NCI-H82 (cell line): ENCODE measurements at regions not wholly inside any gene's neighbourhood (a gene's known extent, or its start where the extent isn't known, plus 50 kb on each side); places are given as distances from the start of the nearest gene placed in this dataset.
"Not testable (repeated sequence)": the region's sequence is repeated elsewhere in the genome, so short reads cannot be mapped to it uniquely, and the experiment has no call there.

Source experiments
- DNase-seq: peaks from one replicate; lab custom pipeline; 2025; lab: John Stamatoyannopoulos, UW

DNA sequence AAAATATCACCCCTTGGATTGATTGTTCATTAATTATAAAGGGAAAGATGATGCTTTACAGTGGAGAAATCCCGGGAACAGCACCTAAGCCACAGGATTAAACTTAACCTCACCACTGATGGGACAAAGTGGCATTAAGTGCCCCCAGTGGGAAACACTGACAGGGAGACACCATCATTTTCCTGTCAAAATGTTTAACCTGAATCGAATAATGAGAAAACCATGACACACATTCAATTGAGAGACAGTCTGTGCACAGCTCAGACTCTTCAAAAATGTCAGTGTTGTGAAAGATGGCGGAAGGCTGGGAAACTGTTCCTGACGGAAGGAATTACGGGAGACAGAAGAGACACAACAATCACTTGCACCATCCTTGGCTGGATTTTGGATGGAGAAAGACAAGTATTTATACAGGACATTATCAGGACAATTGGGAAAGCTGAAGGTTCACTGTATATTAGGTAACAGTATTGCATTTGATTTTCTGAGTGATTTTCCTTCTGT lies 111.8 kb upstream of the ASB18 start:
- DNase-seq: no peak

DNA sequence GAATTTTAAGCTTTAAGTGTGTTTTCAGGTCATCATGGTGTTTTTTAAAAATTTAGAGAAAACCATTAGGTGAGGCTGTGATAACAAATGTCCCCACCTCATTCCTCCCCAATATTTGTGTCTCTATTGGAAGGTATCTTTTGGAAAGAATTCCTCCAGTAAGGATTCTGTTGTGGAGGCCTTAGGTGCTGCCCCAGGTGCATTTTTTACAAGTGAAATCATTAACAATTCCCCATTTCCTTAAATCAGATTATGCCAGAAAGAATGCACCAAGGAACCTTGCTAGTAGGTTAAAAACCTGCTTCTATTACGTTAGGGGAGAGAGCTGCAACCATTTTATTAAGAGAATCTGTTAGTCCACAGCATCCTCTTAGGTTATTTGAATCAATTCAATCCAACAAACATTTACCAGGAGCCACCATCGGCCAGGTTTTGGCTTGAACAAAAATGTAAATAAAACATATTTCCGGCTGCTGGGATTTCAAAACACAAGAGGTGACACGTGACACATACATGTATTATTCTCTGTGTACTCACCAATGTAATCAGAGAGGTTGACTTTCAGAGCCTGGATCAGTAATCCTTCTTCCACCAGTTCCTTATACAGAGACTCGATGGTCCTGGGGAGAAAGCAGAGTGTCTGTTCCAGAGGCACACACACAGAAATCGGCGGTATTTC lies 112.5 kb upstream of the ASB18 start:
- DNase-seq: no peak

DNA sequence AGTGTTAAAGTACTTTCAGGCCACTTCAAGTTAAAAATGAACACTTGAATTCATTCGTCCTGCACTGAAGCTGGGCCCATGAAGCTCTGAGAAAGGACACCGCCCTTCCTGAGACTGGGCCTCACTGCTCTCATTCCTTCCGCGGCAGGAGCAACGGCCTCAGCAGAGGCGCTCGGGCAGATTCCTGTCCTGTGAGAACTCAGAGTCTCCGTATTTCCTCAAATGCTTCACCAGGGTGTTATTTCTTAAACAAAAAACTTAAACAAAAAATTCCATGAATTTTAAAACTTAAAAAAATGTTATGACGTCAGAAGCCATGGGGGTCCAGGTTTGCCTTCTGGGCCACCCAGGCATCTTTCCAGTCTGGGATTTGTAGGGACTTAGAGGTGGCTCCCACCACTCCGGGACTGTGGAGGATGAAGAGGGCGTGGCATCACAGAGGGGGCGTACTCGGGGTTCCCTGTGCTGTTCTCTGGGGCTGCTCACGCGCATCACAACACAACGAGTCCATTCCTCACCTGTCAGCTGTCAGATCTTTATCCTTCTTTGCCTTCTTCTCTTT lies 115.9 kb upstream of the ASB18 start:
- no peak for DNase-seq

DNA sequence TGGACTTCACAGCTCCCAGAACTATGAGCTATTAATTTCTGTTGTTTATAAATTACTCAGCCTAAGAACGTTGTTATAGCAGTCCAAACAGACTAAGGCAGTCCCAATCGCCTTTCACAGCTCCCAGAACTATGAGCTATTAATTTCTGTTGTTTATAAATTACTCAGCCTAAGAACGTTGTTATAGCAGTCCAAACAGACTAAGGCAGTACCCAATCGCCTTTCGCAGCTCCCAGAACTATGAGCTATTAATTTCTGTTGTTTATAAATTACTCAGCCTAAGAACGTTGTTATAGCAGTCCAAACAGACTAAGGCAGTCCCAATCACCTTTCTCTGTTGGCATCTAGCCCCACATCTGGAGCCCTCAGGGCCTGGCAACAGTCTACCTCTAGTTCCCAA lies 117.0 kb upstream of the ASB18 start:
- DNase-seq: not testable (repeated sequence)

DNA sequence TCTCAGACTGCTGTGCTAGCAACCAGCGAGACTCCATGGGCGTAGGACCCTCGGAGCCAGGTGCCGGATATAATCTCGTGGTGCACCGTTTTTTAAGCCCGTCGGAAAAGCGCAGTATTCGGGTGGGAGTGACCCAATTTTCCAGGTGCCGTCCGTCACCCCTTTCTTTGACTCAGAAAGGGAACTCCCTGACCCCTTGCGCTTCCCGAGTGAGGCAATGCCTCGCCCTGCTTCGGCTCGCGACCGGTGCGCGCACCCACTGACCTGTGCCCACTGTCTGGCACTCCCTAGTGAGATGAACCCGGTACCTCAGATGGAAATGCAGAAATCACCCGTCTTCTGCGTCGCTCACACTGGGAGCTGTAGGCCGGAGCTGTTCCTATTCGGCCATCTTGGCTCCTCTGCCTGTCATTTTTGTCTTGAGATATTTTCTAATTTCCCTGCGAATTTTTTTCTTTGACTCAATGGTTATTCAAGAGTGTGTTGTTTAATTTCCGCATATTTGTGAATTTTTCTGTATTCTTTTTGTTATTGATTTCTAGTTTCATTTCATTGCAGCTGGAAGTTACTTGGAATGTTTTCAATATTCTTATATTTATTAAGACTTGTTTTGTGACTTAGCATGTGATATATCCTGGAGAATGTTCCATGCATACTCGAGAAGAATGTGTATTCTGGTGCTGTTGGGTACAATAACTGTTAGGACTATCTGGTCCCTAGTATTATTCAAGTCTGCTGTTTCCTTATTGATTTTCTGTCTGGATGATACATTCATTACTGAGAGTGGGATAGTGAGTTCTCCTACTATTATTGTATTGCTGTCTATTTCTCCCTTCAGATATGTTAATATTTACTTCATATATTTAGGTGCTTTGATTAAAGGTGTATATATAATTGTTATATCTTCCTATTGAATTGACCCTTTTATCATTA lies 125.3 kb upstream of the ASB18 start:
- not testable (repeated sequence) for DNase-seq

DNA sequence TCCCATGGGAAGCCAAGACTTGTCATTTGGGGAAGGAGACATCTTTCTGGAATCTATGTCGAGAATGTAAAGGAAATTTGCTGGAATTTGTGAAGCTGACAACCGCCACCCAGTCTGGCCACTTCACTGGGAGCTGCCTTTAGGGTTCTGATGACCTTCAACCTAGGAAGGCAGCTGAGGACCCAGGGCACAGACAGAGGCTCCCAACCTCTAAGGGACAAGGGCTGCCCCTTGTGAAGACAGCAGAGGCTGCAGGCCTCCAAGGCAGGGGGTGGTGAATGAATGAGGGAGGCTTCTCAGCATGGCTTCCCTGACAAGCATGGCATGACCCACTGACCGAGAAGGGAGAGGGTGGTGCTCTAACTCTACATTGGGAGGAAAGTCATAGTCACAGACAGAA lies 128.9 kb upstream of the ASB18 start:
- DNase-seq: no peak

DNA sequence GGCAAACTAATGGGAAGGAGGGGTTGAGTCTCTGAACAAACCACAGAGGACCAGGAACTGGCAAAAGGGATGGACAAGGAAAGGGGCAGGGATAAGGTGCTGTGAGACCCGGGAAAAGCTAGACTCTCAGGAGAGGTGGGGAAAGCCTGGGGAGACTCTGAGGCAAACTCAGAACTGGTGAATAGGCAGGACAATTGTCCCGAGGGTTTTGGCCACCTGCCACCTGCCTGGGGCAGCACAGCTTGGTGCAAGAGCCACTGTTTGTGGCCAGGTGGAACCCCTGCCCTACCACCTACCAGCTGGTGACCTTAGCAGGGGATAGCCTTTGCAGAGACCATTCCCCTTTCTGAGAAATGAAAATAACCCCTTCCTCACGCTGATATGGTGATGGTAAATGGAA lies 129.4 kb upstream of the ASB18 start:
- no peak for DNase-seq

DNA sequence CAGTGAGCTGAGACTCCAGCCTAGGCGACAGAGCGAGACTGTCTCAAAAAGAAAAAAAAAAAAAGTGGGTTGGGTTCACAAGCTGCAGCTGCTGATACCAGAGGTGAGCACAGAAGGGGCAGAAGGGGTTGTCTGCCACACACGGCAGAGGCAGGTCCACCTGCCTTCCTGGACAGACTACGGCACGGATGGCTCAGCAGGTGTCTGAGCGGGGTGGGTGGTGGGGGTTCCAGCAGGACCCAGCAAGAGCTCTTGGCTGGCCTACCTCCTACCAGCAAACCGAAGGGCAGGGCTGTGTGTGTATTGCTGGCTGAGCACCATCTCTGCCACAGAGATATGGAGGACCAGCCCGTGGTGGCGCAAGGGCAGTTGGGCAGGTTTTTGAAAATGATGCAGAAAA lies 130.4 kb upstream of the ASB18 start:
- no peak for DNase-seq

DNA sequence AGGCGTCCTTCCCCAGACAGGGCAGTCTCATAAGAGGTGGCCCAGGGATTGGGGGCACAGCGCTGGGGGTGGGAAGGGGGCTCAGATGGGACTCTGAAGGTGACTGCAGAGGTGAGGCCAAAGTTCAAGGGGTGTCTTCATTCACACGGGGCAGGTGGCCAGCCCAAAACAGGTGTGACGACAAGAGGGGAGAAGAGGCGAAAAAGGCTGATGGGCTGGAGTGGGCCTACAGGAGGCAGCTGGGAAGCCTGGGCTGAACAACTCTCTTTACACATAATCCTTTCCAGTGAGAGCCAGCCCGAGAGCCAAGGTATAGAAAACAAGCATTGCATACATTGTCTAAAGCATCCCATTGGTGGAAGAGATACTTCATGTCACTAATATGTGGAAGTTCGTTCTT lies 130.9 kb upstream of the ASB18 start:
- no peak for DNase-seq

DNA sequence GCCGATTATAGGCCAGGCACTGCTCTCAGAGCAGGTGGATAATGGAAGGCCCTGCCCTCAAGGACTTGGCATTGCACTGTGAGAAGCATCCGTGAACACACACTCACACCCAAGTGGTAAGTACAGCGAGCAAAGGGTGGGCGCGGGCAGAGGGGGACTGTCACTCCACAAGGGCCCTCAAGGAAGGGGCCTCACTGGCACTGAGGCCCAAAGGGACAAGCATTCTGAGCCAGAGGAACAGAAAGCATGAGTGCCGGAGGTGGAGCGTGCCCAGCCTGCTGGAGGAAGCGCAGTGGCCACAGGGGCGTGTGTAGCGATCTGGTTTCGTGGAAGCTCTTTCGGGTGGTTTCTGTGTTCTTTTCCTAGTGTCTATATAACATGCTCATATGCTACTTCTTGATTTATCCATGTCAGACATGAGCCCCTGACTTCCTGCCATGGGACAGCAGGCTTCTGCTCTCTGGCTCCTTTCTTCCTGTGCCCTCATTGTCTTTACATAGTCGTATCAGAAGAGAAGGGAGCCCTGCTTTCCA lies 132.7 kb upstream of the ASB18 start:
- no peak for DNase-seq

DNA sequence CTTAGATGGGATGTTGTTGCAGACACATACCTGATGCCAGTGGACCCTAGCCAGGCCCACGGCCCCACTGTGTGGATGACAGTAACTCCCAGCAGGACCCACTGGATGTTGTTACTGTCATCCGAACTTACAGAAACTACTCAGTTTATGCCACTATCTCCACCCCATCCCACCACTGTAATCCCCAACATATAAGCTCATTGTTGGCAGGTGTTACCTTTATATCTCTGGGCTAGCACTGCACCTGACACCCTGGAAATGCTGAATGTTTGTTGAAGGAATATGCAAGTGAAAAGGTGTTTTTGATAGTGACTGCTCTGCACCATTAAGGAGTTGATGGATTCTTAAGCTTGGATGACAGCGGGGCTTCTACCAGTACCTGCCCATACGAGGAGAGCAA lies 133.5 kb upstream of the ASB18 start:
- DNase-seq: no peak

DNA sequence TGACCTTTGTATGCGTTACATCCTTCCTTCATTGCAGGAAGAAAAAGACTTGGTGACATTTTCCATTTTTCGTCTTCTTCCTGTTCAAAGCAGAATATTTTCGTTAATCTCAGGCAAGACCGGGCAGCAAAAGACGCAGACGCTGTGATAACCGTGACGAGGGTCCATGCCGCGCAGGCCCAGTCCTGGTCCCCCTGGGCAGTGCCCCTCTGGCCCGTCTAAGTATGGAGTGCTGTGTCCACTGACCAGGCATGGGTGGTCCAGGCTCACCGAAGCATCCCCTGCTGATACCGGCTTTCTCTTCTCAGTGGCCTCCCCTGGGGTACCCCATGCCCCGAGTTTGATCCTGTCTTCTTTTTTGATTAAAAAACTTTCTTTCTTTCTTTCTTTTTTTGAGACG lies 135.2 kb upstream of the ASB18 start:
- no peak for DNase-seq

DNA sequence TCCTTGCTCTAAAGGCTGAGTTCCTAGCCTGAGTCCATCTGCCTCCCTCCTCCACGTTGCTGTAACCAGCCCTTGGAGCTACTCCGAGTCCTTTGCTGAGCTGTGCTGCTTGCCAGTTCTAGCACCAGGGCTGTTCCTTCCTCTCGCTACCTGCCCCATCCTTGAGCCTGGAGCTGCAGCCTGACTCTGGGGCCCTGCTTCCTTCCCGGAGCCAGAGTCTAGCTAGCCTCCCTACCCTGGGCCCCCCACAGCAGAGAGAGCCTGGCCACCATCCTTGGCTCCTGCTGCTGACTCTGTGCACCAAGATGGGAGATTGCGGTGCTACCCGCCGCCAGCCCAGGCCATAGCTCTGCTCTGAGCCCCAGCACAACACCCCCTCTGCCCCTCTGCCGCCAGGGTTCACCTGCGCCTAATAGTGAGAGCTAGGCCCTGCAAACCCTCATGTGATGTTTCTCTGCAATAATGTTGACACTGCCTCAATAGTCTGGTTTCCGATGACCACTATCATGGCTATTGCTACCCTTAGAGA lies 135.9 kb upstream of the ASB18 start:
- no peak for DNase-seq

DNA sequence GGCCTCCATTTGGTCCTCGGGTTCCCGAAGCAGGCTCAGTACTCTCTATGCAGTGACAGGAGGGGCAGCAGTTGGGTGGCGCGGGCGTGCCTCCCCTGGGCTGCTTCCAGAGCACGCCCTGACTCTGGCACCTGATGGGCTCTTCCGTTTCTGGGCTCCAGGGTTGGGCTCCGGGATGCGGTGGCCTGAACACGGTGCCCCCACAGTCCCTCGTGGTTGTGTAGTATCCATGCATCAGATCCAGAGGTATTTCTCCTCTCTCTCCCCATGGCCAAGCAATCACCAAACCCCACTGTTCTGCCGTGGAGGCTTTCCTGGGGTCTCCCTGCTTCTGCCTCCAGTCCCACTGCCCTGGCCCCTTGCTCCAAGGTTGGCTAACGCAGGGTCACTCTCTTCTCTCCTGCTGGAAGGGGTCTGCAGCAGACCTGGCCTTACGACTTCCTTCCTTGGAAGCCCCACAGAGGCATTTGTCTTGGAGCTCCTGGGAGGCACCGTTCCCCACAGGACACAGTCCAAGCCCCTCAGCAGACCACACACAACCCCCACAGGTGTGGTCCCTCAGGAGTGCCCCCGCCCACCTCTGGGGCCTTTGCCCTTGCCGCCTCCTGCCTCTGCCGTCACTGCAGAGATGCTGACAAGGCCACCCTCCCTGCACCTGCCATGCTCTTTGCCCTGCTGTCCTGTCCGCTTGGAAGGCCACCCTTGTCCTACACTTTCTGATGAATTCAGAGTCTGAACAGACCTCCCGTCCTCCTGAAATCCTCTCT lies 136.6 kb upstream of the ASB18 start:
- no peak for DNase-seq

DNA sequence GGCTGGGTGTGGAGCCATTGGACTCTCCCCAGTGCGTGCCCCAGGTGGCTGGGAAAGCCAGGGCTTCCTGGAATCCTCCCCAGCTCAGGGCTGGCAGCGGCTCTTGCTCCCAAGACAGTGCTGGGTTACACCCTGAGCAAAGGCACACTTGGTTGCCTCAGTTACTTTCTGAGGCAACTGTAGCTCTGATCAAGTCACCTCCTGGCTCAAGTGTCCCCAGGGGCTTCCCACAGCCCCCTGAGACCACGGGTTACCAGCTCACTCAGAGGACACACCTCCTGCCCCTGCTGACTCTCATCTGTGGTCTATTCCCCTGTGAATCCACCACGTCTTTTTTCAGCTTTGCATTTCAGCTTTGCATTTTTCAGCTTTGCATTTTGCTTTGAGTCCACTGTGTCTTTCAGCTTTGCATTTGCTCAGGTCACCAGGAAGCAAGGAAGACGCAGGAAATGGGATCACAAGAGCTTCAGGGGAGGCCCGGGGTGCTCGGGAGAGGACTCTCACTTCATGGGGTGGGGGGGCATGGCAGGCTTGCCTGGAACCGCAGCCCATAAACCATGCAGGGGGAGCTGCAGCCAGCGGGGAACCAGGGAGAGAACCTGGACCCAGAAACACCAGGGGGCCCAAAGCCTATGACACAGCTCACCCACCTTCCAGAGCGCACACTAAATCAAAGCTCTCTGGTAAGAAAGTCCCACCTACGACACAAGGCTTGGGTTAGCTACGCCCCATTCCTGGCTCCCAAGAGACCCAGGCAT lies 138.0 kb upstream of the ASB18 start:
- no peak for DNase-seq

DNA sequence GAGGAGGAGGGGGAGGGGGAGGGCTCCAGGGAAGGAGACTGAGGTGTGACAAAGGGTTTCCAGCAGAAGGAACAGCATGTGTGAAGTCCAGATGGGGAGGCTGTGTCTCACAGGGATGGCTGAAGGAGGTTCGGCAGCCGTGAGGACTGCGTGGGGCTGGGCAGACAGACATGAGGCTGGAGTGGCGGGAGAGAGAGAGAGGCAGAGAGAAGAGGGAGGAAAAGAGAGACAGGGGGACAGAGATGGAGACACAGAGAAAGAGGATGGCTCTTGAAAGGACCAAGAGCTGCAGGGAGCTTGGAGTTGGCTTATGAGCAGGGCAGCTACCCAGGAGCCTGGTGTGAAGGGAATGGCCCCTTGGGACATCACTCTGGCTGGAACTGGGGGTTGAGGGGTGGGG lies 138.9 kb upstream of the ASB18 start:
- DNase-seq: no peak

DNA sequence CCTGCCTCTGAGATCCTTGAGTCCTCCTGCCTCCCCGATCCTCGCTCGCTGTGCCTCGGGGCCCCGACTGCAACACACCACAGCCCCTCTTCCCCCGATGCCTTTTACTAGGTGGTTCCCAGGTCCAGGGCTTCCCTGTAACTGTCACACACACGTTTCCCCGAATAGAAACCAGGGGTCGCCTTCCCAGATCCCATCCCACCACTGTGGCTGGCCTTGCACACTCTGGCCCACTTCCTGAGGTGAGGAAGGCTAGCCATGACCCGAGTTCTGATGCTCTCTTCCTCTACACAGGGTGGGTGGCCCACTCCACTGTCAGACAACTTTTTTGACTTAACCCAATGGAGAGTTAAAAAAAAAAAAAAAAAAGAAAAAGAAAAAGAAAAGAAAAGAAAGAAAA lies 139.6 kb upstream of the ASB18 start:
- no peak for DNase-seq

DNA sequence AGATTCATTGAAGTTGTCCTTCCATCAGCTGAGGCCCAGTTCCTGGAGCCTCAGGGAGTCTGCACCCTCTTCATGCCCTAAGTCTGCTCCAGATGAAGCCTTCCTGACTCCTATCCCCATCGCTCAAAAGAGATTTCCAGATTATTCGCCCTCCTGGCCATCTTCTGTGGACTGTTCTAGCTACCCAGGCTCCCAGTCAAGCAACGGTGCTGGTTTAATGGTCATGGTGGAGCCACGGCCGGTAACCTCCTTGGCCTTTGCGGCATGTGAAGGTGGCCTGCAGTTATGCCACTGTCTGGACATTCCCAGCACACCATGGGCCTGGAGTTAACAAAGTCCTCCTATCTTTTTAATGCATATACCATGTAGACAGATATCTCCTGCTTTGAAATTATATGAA lies 140.1 kb upstream of the ASB18 start:
- no peak for DNase-seq

DNA sequence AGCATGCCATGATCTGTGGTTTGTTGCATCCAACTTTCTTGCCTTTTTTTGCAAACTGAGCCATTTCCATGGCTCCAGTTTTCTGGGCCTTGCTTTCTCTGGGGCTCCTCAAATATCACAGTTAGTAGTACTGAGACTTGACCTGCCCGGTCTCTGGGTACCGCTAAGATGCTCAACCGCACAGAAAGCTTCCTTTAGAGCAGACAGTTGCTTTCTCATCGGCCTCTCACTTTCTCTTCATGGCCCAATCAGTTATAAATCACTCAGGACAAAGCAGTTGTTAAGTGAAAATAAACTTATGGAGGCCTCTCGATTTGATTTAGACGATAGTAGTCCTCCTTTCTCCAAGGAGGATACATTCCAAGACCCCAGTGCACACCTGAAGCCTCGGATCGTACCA lies 141.2 kb upstream of the ASB18 start:
- no peak for DNase-seq

DNA sequence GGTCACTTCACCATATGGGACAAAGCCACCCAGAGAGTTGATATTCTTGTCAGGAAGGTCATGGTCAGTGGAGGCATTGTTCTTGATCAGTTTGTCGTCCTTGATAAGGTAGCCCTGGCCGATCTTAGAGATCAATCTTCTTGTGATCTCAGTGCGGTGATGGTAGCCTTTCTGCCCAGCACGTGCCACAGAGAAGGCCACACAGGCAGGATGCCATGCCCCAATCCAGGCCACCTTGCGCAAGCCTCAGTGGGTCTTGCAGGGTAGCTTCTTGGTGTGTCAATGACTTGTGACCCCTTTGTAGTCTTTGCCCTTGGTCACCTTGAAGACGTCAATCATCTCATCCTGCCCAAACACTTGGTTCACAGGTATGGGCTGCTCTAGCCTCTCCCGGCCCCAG lies 143.9 kb upstream of the ASB18 start:
- DNase-seq: no peak

DNA sequence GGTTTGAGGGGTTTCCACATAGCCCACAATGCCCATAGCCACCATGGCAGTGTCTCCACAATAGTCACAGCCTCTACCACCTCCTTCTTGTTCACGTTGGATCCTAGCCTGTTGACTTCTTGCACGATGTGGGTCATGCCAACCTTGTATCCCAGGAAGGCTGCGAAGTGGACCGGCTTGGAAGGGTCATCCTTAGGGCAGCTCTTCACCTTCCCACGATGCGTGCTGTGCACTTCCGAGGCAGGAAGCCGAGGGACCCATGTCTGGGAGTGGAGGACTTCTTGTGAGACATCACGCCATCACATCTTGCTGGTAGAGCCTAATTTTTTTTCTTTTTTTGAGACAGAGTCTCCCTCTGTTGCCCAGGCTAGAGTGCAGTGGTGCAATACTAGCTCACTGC lies 144.6 kb upstream of the ASB18 start:
- DNase-seq: no peak
